OCI-LY7 (cell line): ENCODE measurements at regions not wholly inside any gene's neighbourhood (a gene's known extent, or its start where the extent isn't known, plus 50 kb on each side); places are given as distances from the start of the nearest gene placed in this dataset.

Source experiments
- BruUV-seq: library from RNA; stranded (reverse); fragments of 400-500 nt; replicated peaks from 2 replicates; lab custom pipeline; 2021; lab: Mats Ljungman, UMichigan
- CTCF ChIA-PET: fragments of 300-600 bp; sonication (Branson Sonifier 250); formaldehyde crosslinking; loops from one replicate; lab custom pipeline; 2022; ENCODE audit warnings: antibody characterized with exemption; ENCODE audit not compliant: unreplicated experiment; lab: Charles Lee
- POLR2A ChIA-PET: fragments of 300-600 bp; sonication (Branson Sonifier 250); formaldehyde crosslinking; loops from one replicate; lab custom pipeline; 2022; ENCODE audit warnings: antibody characterized with exemption; lab: Charles Lee
- DNase-seq: peaks from one replicate; pipeline ENCODE4 v3.0.0-alpha.2; 2015; ENCODE audit warnings: low spot score
- H2AFZ ChIP-seq: fragments of 200-600 bp; sonication (generic), shearing (Covaris generic); 2 replicates; pipeline ENCODE4 v1.6.1; 2014; ENCODE audit warnings: mild to moderate bottlenecking, antibody characterized with exemption, low read length, moderate library complexity
- H3K27ac ChIP-seq: fragments of 200-600 bp; sonication (generic); 2 replicates; pipeline ENCODE4 v1.5.1; 2014; ENCODE audit warnings: mixed run types, low read depth, mild to moderate bottlenecking, moderate library complexity, low read length, inconsistent platforms; ENCODE audit not compliant: poor library complexity, severe bottlenecking
- H3K36me3 ChIP-seq: fragments of 200-600 bp; sonication (generic); 2 replicates; pipeline ENCODE4 v1.6.1; 2014; ENCODE audit warnings: mild to moderate bottlenecking, antibody characterized with exemption, low read length, moderate library complexity, mixed read lengths; ENCODE audit not compliant: insufficient read depth
- H3K4me1 ChIP-seq: fragments of 200-600 bp; sonication (generic); 2 replicates; pipeline ENCODE4 v1.5.1; 2014; ENCODE audit warnings: mild to moderate bottlenecking, low read length; ENCODE audit not compliant: insufficient read depth, poor library complexity, severe bottlenecking
- H3K4me2 ChIP-seq: fragments of 200-600 bp; sonication (generic); 2 replicates; pipeline ENCODE4 v1.6.1; 2014; ENCODE audit warnings: mild to moderate bottlenecking, low read length
- H3K4me3 ChIP-seq: fragments of 200-600 bp; sonication (generic); 2 replicates; pipeline ENCODE4 v1.5.1; 2014; ENCODE audit warnings: mild to moderate bottlenecking, low read depth, low read length; ENCODE audit not compliant: poor library complexity, severe bottlenecking
- H3K79me2 ChIP-seq: fragments of 200-600 bp; sonication (generic); 2 replicates; pipeline ENCODE4 v1.6.1; 2016; ENCODE audit warnings: low read depth, mild to moderate bottlenecking, low read length, moderate library complexity, mixed read lengths; ENCODE audit not compliant: insufficient read depth
- H3K9me2 ChIP-seq: fragments of 200-600 bp; sonication (generic); 2 replicates; pipeline ENCODE4 v1.6.1; 2016; ENCODE audit warnings: mild to moderate bottlenecking, low read length, mixed read lengths; ENCODE audit not compliant: insufficient read depth
- H3K9me3 ChIP-seq: fragments of 200-600 bp; sonication (generic); 2 replicates; pipeline ENCODE4 v1.6.1; 2014; ENCODE audit warnings: mild to moderate bottlenecking, mixed run types, low read length, mixed read lengths
- H4K20me1 ChIP-seq: fragments of 200-600 bp; sonication (generic); 2 replicates; pipeline ENCODE4 v1.6.1; 2014; ENCODE audit warnings: mild to moderate bottlenecking, antibody characterized with exemption, low read length, moderate library complexity, mixed read lengths; ENCODE audit not compliant: insufficient read depth
- EZH2phosphoT487 ChIP-seq: fragments of 200-600 bp; sonication (generic); IDR thresholded peaks from 2 replicates; pipeline ENCODE4 v1.6.1; 2018; ENCODE audit warnings: low read depth, borderline replicate concordance, mild to moderate bottlenecking, mixed run types, antibody characterized with exemption, low read length, moderate library complexity, mixed read lengths
- intact Hi-C: fragments of 100-400 bp; cut with micrococcal nuclease; formaldehyde crosslinking; loops from one replicate; pipeline ENCODE4 v1.10.0; 2022; ENCODE audit not compliant: unreplicated experiment
- TF ChIP-seq, protein P1 (sequence below): fragments of 200-600 bp; sonication (generic); conservative IDR thresholded peaks from 2 replicates; pipeline ENCODE4 v1.5.1; 2014; ENCODE audit warnings: mild to moderate bottlenecking, antibody characterized with exemption, low read length, moderate library complexity, mixed read lengths

DNA sequence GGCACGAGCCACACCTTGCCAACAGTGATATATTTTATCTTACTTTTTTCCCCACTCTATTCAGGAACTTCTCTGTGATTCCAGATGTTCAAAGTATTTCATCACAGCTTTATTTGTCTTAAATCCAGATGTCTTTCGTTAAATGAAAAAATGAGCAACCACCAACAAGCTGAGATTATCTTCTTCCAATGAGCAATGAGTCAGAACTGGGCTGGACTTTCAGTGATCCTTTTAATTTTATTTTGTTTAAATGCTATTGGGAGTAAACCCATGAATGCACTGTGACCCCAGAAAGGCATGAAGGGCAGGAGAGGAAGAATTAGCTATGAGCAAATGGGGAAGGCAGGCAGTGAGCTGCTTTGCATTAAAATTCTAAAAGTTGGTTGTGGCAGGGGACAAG, 77.6 kb upstream of the IMMP2L start:
- ChIA-PET CTCF (no interaction called here), POLR2A (interaction anchor here (0.6 kb wide), 1 partner anchor 756 kb away, joined by 3 read pairs; no protein-coding TSS in a partner anchor)
- no peaks in the 10 kb centered on the region for H3K36me3 ChIP-seq
- no peaks in the 10 kb centered on the region for H4K20me1 ChIP-seq
- H3K9me3 ChIP-seq, result no peaks in the 10 kb centered on the region
- BruUV-seq, result no TSS peak
- DNase-seq, result no peak
- no peak overlapping the region for H3K27ac ChIP-seq
- no peak overlapping the region for H2AFZ ChIP-seq
- H3K4me1 ChIP-seq, result no peaks in the 10 kb centered on the region
- TF ChIP-seq EZH2phosphoT487, result no peak
- TF ChIP-seq, protein P1, sequence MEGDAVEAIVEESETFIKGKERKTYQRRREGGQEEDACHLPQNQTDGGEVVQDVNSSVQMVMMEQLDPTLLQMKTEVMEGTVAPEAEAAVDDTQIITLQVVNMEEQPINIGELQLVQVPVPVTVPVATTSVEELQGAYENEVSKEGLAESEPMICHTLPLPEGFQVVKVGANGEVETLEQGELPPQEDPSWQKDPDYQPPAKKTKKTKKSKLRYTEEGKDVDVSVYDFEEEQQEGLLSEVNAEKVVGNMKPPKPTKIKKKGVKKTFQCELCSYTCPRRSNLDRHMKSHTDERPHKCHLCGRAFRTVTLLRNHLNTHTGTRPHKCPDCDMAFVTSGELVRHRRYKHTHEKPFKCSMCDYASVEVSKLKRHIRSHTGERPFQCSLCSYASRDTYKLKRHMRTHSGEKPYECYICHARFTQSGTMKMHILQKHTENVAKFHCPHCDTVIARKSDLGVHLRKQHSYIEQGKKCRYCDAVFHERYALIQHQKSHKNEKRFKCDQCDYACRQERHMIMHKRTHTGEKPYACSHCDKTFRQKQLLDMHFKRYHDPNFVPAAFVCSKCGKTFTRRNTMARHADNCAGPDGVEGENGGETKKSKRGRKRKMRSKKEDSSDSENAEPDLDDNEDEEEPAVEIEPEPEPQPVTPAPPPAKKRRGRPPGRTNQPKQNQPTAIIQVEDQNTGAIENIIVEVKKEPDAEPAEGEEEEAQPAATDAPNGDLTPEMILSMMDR, result no peak
- H3K79me2 ChIP-seq, result no peaks in the 10 kb centered on the region
- intact Hi-C loops, result no loop called here
- H3K9me2 ChIP-seq, result no peaks in the 10 kb centered on the region
- no peak overlapping the region for H3K4me2 ChIP-seq
- H3K4me3 ChIP-seq, result no peak overlapping the region

DNA sequence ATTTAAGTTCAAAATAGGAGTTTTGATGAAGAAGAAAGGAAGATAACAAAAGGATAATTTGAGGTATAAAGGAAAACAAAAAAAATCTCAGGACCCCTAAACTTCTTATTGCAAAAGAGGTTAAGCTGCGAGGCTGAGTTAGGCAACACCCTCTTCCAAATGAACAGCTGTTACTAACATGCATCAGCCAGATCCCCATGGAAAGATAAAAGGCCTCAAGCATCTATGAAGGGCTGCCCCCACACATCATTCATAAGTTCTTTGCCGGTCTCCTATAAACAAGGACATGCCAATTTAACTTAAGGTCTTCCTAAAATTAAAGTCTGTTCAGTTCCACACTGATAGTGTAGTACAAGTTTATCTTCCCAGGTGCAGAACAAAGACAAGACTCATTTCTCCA, 75.8 kb upstream of the IMMP2L start:
- no peaks in the 10 kb centered on the region for H3K79me2 ChIP-seq
- TF ChIP-seq, protein P1, result no peak
- no peak for TF ChIP-seq EZH2phosphoT487
- no peak overlapping the region for H3K4me2 ChIP-seq
- H3K4me1 ChIP-seq, result no peaks in the 10 kb centered on the region
- no peak overlapping the region for H3K4me3 ChIP-seq
- intact Hi-C loops, result no loop called here
- H3K36me3 ChIP-seq, result no peaks in the 10 kb centered on the region
- H2AFZ ChIP-seq, result no peak overlapping the region
- POLR2A ChIA-PET, result interaction anchor here (0.6 kb wide), 1 partner anchor 496 kb away, joined by 3 read pairs; no protein-coding TSS in a partner anchor
- no peak for DNase-seq
- no peaks in the 10 kb centered on the region for H3K9me2 ChIP-seq
- CTCF ChIA-PET, result no interaction called here
- no peaks in the 10 kb centered on the region for H4K20me1 ChIP-seq
- H3K27ac ChIP-seq, result no peak overlapping the region
- no TSS peak for BruUV-seq
- no peaks in the 10 kb centered on the region for H3K9me3 ChIP-seq

DNA sequence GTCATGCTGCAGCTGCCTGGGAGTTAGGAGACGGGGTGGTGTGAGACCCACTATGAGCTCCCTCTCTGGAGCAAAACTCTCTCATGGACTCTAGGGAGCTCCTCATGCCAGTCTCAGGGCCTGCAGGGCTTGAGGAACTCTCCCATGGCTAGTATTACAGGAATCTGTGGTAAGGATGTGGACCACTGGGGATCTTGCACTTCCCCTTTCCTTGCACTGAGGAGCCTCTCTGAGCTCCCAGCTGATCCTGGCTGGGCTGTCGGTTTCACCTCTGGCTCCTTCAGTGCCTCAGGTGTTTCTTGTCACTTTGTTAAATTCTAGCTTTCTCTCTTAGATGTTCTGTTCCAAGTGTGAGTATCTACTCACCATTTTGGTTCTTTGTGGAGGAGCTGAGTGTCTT, 71.6 kb upstream of the IMMP2L start:
- H3K27ac ChIP-seq, result no peak overlapping the region
- H3K79me2 ChIP-seq, result no peaks in the 10 kb centered on the region
- CTCF ChIA-PET, result no interaction called here
- H3K4me2 ChIP-seq, result no peak overlapping the region
- intact Hi-C loops, result no loop called here
- no TSS peak for BruUV-seq
- no peak overlapping the region for H2AFZ ChIP-seq
- no peaks in the 10 kb centered on the region for H3K36me3 ChIP-seq
- H3K4me1 ChIP-seq, result no peaks in the 10 kb centered on the region
- POLR2A ChIA-PET, result interaction anchor here (0.6 to 0.7 kb wide), 2 partner anchors 835 to 906 kb away, joined by 3 to 4 read pairs; no protein-coding TSS in a partner anchor
- no peaks in the 10 kb centered on the region for H3K9me2 ChIP-seq
- no peak overlapping the region for H3K4me3 ChIP-seq
- TF ChIP-seq, protein P1, result no peak
- TF ChIP-seq EZH2phosphoT487, result no peak
- peaks cover 7% of the 10 kb centered on the region; the same call in 1 of the 2 replicates for H3K9me3 ChIP-seq
- H4K20me1 ChIP-seq, result no peaks in the 10 kb centered on the region
- no peak for DNase-seq
